Colonic mucosa (tissue), 4 donors: ENCODE measurements at regions not wholly inside any gene's neighbourhood (a gene's known extent, or its start where the extent isn't known, plus 50 kb on each side); places are given as distances from the start of the nearest gene placed in this dataset.

ENCODE experiments used
- DNase-seq: peaks from one replicate; pipeline ENCODE4 v3.0.0-alpha.2; 2020
- H3K27ac ChIP-seq: fragments of 200-600 bp; one replicate; pipeline ENCODE4 v1.8.0; 2021
- H3K27me3 ChIP-seq: fragments of 200-600 bp; one replicate; pipeline ENCODE4 v1.8.0; 2021
- H3K36me3 ChIP-seq: fragments of 200-600 bp; one replicate; pipeline ENCODE4 v1.8.0; 2021
- H3K4me1 ChIP-seq: fragments of 200-600 bp; one replicate; pipeline ENCODE4 v1.8.0; 2021; ENCODE audit warnings: mild to moderate bottlenecking
- H3K4me3 ChIP-seq: fragments of 200-600 bp; one replicate; pipeline ENCODE4 v1.8.0; 2021
- H3K9ac ChIP-seq, 2 donors: one replicate each; pipeline ENCODE4 v1.7.0; 2013; ENCODE audit warnings: control low read depth in 2 of 2, low read depth in 2 of 2, low read length in 2 of 2
- H3K9me3 ChIP-seq: fragments of 200-600 bp; one replicate; pipeline ENCODE4 v1.8.0; 2021
- intact Hi-C: fragments of 100-400 bp; cut with DNase I; formaldehyde crosslinking; loops from one replicate; pipeline ENCODE4 v1.14.1; 2022
- TF ChIP-seq, protein P1 (sequence below): fragments of 200-600 bp; IDR thresholded peaks from one replicate; pipeline ENCODE4 v1.8.0; 2022; ENCODE audit warnings: antibody characterized with exemption, mild to moderate bottlenecking
- donor health status: healthy.
- donor health status: DM: no; HTN: no; CAD: no.
- donor health status: DM: no; HTN: no; CAD: no.

DNA sequence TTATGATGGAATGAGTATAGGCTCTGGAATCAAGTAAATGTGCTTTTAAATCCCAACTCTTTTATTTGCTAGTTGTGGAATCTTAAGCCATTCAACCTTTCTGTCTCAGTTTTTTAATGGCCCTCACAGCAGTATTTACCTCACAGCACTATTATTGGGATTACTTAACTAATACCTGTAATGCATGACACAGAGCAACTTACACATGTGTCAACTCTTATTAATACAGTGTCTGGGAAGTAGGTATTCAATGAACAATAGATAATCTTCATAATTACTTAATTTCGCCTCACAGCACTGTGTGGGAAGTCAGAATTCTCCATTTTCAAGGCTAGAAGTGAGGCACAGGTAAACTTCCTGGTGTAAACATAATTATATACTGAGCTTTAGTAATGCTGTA, 149.7 kb upstream of the NUDT6 start:
- TF ChIP-seq, protein P1, sequence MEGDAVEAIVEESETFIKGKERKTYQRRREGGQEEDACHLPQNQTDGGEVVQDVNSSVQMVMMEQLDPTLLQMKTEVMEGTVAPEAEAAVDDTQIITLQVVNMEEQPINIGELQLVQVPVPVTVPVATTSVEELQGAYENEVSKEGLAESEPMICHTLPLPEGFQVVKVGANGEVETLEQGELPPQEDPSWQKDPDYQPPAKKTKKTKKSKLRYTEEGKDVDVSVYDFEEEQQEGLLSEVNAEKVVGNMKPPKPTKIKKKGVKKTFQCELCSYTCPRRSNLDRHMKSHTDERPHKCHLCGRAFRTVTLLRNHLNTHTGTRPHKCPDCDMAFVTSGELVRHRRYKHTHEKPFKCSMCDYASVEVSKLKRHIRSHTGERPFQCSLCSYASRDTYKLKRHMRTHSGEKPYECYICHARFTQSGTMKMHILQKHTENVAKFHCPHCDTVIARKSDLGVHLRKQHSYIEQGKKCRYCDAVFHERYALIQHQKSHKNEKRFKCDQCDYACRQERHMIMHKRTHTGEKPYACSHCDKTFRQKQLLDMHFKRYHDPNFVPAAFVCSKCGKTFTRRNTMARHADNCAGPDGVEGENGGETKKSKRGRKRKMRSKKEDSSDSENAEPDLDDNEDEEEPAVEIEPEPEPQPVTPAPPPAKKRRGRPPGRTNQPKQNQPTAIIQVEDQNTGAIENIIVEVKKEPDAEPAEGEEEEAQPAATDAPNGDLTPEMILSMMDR, result no peak
- no peak overlapping the region for H3K4me3 ChIP-seq
- H3K9ac ChIP-seq, result no peak overlapping the region
- intact Hi-C loops, result no loop called here
- H3K27me3 ChIP-seq, result no peaks in the 10 kb centered on the region
- no peak for DNase-seq
- no peaks in the 10 kb centered on the region for H3K4me1 ChIP-seq
- no peaks in the 10 kb centered on the region for H3K36me3 ChIP-seq
- no peaks in the 10 kb centered on the region for H3K9me3 ChIP-seq
- no peak overlapping the region for H3K27ac ChIP-seq

- DNase-seq, result no peak
- no peaks in the 10 kb centered on the region for H3K27me3 ChIP-seq
- TF ChIP-seq, protein P1, result no peak
- H3K4me3 ChIP-seq, result no peak overlapping the region
- no peaks in the 10 kb centered on the region for H3K9me3 ChIP-seq
- H3K36me3 ChIP-seq, result no peaks in the 10 kb centered on the region
- intact Hi-C loops, result no loop called here
- H3K4me1 ChIP-seq, result no peaks in the 10 kb centered on the region
- no peak overlapping the region for H3K9ac ChIP-seq
- no peak overlapping the region for H3K27ac ChIP-seq
Observed at GRCh38 chr4:123073650-123074049, 151.3 kb upstream of the NUDT6 start.

DNA sequence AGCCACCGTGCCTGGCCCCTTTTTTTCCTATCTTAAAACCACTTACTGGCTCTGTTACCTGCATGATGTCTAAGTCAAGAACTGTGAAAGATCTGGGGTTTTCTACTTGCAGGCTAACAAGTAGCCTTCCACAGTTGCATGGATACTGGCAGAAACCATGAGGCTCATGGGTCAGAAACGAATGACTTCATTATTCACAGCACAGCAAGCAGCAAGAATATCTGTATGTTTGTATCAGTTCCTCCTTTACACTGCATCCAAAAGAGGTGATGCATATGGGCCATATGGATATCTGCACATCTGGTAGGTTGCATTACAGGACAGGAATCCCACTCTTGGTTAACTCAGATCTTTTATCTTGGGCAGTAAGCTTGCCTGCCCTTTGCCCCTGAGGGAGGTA, 154.9 kb upstream of the NUDT6 start:
- no peaks in the 10 kb centered on the region for H3K4me1 ChIP-seq
- TF ChIP-seq, protein P1, result no peak
- H3K27me3 ChIP-seq, result no peaks in the 10 kb centered on the region
- H3K9me3 ChIP-seq, result no peaks in the 10 kb centered on the region
- no peak for DNase-seq
- intact Hi-C loops, result no loop called here
- H3K4me3 ChIP-seq, result no peak overlapping the region
- H3K27ac ChIP-seq, result no peak overlapping the region
- no peak overlapping the region for H3K9ac ChIP-seq
- H3K36me3 ChIP-seq, result no peaks in the 10 kb centered on the region

DNA sequence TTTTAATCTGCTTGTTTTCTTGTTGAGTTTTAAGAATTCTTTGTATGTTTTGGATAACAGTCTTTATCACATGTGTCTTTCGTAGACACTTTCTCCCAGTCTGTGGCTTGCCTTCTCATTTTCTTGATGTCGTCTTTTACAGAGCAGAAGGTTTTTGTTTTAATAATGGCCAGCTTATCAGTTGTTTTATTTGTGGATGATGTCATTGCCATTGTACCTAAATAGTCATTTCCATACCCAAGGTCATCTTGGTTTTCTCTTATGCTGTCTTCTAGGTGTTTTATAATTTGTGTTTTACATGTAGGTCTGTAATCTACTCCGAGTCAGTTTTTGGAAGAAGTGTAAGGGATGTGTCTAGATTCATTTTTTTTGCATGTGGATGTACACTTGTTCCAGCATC, 159.6 kb upstream of the NUDT6 start:
- no peak overlapping the region for H3K27ac ChIP-seq
- H3K4me3 ChIP-seq, result no peak overlapping the region
- no peaks in the 10 kb centered on the region for H3K27me3 ChIP-seq
- no peak overlapping the region for H3K9ac ChIP-seq
- no peaks in the 10 kb centered on the region for H3K36me3 ChIP-seq
- no peaks in the 10 kb centered on the region for H3K9me3 ChIP-seq
- intact Hi-C loops, result no loop called here
- TF ChIP-seq, protein P1, result no peak
- H3K4me1 ChIP-seq, result no peaks in the 10 kb centered on the region
- DNase-seq, result no peak

DNA sequence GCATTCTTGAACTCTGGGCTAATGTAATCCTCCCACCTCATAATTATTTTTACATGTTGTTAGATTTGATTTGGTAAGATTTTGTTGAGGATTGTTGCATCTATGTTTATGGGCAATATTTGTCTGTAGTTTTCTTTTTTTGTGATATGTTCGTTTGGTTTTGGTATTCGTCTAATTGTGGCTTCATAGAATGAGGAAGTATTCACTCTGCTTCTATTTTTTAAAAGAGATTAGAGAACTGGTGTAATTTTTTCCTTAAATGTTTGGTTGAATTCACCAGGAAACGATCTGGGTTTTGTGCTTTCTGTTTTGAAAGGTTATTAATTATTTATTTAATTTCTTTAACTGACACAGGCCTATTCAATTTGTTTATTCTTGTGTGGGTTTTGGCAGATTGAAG, 161.2 kb upstream of the NUDT6 start:
- no peak overlapping the region for H3K4me3 ChIP-seq
- H3K36me3 ChIP-seq, result no peaks in the 10 kb centered on the region
- intact Hi-C loops, result no loop called here
- H3K4me1 ChIP-seq, result no peaks in the 10 kb centered on the region
- H3K9ac ChIP-seq, result no peak overlapping the region
- no peak for DNase-seq
- H3K9me3 ChIP-seq, result no peaks in the 10 kb centered on the region
- no peak overlapping the region for H3K27ac ChIP-seq
- TF ChIP-seq, protein P1, result no peak
- H3K27me3 ChIP-seq, result no peaks in the 10 kb centered on the region

- Histone ChIP-seq H3K4me3 (no peak overlapping the region), H3K27ac (no peak overlapping the region), H3K4me1 (no peaks in the 10 kb centered on the region), H3K9ac (no peak overlapping the region), H3K36me3 (no peaks in the 10 kb centered on the region), H3K9me3 (no peaks in the 10 kb centered on the region), H3K27me3 (no peaks in the 10 kb centered on the region)
- TF ChIP-seq, protein P1, result no peak
- intact Hi-C loops, result no loop called here
- DNase-seq, result no peak
Observed at GRCh38 chr4:123088501-123088900, 166.1 kb upstream of the NUDT6 start.
